ENCODE measurements at regions not wholly inside any gene's neighbourhood (a gene's known extent, or its start where the extent isn't known, plus 50 kb on each side); places are given as distances from the start of the nearest gene placed in this dataset.

DNA sequence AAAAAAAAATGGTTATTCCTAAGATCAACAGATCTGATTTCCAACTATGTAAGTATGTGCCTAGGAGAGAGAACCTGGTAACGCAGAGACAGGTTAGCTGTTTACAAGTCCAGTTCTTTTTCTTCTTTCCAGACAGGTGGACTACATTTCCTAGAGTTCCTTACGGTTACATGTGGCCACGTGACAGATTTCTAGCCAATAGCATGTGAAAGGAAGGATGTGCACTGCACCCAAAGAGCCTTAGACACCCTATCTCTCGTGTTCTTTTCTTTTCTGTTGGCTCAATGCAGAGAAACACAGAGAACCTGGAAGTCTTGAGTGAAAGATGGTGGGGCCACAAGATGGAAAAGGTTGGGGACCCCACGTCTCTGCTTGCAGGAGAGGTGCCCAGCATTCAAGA, 375.9 kb downstream of the TNS1 start:
- Mint-ChIP-seq H3K4me3 (ENCODE audit: unreplicated experiment) (no peak overlapping the region), H3K4me1 (ENCODE audit: low read depth, unreplicated experiment) (peaks cover 29% of the 10 kb centered on the region), H3K36me3 (ENCODE audit: low read depth, unreplicated experiment) (peaks cover 2% of the 10 kb centered on the region), H3K27ac (ENCODE audit: unreplicated experiment) (no peak overlapping the region), H3K27me3 (ENCODE audit: low read depth, unreplicated experiment) (peaks cover 15% of the 10 kb centered on the region), H3K9me3 (ENCODE audit: unreplicated experiment) (peaks cover 7% of the 10 kb centered on the region)
- Histone ChIP-seq H3K27ac (ENCODE audit: low read depth, low read length) (no peak overlapping the region), H3K27me3 (ENCODE audit: insufficient read depth, low read length) (peaks cover 2% of the 10 kb centered on the region), H3K79me2 (ENCODE audit: insufficient read depth, low read length) (no peaks in the 10 kb centered on the region), H3K9ac (ENCODE audit: low read length) (no peak overlapping the region), H3K4me2 (ENCODE audit: low read length) (no peak overlapping the region), H2AFZ (ENCODE audit: low read depth, low read length) (no peak overlapping the region), H3K9me3 (ENCODE audit: insufficient read depth, low read depth, low read length) (no peaks in the 10 kb centered on the region), H3K4me1 (ENCODE audit: insufficient read depth, low read length) (peaks cover 12% of the 10 kb centered on the region), H3K36me3 (ENCODE audit: insufficient read depth, low read length) (no peaks in the 10 kb centered on the region), H4K20me1 (ENCODE audit: insufficient read depth, low read length) (no peaks in the 10 kb centered on the region), H3K4me3 (ENCODE audit: insufficient read depth, low read depth, low read length) (no peak overlapping the region)
- TF ChIP-seq, protein P1, sequence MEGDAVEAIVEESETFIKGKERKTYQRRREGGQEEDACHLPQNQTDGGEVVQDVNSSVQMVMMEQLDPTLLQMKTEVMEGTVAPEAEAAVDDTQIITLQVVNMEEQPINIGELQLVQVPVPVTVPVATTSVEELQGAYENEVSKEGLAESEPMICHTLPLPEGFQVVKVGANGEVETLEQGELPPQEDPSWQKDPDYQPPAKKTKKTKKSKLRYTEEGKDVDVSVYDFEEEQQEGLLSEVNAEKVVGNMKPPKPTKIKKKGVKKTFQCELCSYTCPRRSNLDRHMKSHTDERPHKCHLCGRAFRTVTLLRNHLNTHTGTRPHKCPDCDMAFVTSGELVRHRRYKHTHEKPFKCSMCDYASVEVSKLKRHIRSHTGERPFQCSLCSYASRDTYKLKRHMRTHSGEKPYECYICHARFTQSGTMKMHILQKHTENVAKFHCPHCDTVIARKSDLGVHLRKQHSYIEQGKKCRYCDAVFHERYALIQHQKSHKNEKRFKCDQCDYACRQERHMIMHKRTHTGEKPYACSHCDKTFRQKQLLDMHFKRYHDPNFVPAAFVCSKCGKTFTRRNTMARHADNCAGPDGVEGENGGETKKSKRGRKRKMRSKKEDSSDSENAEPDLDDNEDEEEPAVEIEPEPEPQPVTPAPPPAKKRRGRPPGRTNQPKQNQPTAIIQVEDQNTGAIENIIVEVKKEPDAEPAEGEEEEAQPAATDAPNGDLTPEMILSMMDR (IDR thresholded peaks at IDR 0.05; ENCODE audit: insufficient read depth, low read depth, low read length): no peak
- TF ChIP-seq EZH2 (IDR thresholded peaks at IDR 0.05; ENCODE audit: insufficient read depth, low read length): no peak
- no peak for DNase-seq (ENCODE audit: low read depth)
- FAIRE-seq: no peak

DNA sequence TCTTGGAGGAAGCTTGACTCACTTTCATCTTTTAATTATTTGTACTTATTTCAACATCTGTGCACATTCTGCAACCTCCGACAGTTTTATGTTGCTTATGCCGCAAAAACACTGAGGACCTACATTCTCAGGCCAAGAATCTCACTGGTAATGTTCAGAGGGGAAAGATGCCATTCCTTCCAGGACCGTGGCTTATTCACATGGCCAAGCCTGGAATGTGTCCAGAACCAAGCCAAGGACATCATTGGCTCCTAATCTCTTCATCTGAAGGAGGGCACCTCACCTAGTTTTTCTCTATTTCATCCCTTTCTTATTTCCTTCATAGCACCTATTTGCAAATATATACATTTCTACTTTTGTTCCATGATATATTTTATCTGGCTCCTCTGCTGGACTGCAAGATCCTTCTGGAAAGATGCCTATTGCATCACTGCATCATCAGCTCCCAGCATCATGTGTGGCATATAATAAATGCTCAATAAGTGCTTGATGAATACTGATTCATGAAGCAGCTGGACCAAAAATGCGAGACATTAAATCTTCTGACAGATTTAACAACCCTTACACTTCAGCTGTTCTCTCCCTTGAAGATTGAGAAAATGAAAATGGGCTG, 377.1 kb downstream of the TNS1 start:
- Mint-ChIP-seq H3K4me3 (ENCODE audit: unreplicated experiment) (no peak overlapping the region), H3K36me3 (ENCODE audit: low read depth, unreplicated experiment) (peaks cover 2% of the 10 kb centered on the region), H3K27me3 (ENCODE audit: low read depth, unreplicated experiment) (peaks cover 10% of the 10 kb centered on the region), H3K27ac (ENCODE audit: unreplicated experiment) (no peak overlapping the region), H3K9me3 (ENCODE audit: unreplicated experiment) (peaks cover 7% of the 10 kb centered on the region), H3K4me1 (ENCODE audit: low read depth, unreplicated experiment) (peaks cover 42% of the 10 kb centered on the region)
- no peak overlapping the region for H2AFZ ChIP-seq (ENCODE audit: low read depth, low read length)
- peaks cover 16% of the 10 kb centered on the region for H3K4me1 ChIP-seq (ENCODE audit: insufficient read depth, low read length)
- H3K4me2 ChIP-seq (ENCODE audit: low read length): no peak overlapping the region
- H3K27me3 ChIP-seq (ENCODE audit: insufficient read depth, low read length): no peaks in the 10 kb centered on the region
- no peak overlapping the region for H3K27ac ChIP-seq (ENCODE audit: low read depth, low read length)
- DNase-seq (ENCODE audit: low read depth) (peak; percentile 12), FAIRE-seq (no peak)
- no peaks in the 10 kb centered on the region for H3K9me3 ChIP-seq (ENCODE audit: insufficient read depth, low read depth, low read length)
- no peak for TF ChIP-seq EZH2 (IDR thresholded peaks at IDR 0.05; ENCODE audit: insufficient read depth, low read length)
- TF ChIP-seq, protein P1 (IDR thresholded peaks at IDR 0.05; ENCODE audit: insufficient read depth, low read depth, low read length): no peak
- H3K9ac ChIP-seq (ENCODE audit: low read length): no peak overlapping the region
- H3K36me3 ChIP-seq (ENCODE audit: insufficient read depth, low read length): no peaks in the 10 kb centered on the region
- no peaks in the 10 kb centered on the region for H4K20me1 ChIP-seq (ENCODE audit: insufficient read depth, low read length)
- H3K4me3 ChIP-seq (ENCODE audit: insufficient read depth, low read depth, low read length): no peak overlapping the region
- H3K79me2 ChIP-seq (ENCODE audit: insufficient read depth, low read length): no peaks in the 10 kb centered on the region

DNA sequence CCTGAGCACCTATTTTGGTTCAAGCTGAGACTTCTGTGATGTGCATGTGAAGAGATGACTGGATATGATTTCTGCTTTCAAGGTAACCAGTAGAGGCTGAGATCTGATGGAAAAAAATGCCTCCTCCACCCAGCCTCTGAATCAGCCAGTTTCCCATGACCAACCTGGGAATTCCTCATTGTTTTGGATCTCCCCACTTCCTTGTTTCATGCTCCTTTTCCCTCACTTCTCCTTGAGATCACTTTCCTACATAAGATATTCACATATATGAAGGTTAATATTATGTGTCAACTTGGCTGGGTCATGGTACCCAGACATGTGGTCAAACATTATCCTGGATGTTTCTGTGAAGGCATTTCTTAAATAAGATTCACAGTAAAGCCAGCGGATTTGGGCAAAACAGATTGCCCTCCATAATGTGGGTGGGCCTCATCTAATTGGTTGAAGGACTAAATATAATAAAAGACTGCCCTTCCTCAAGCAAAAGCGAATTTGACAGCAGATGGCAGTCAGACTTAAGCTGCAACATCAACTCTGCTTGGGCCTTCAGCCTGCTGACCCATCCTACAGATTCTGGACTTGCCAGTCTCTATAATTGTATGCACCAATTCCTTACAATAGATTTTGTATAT, 379.4 kb downstream of the TNS1 start:
- no peak for FAIRE-seq
- H2AFZ ChIP-seq (ENCODE audit: low read depth, low read length): no peak overlapping the region
- Mint-ChIP-seq H3K9me3 (ENCODE audit: unreplicated experiment) (peaks cover 1% of the 10 kb centered on the region), H3K27ac (ENCODE audit: unreplicated experiment) (peak overlapping the region; percentile 94), H3K4me1 (ENCODE audit: low read depth, unreplicated experiment) (peaks cover 49% of the 10 kb centered on the region), H3K4me3 (ENCODE audit: unreplicated experiment) (no peak overlapping the region), H3K36me3 (ENCODE audit: low read depth, unreplicated experiment) (peaks cover 2% of the 10 kb centered on the region), H3K27me3 (ENCODE audit: low read depth, unreplicated experiment) (no peaks in the 10 kb centered on the region)
- no peak for TF ChIP-seq EZH2 (IDR thresholded peaks at IDR 0.05; ENCODE audit: insufficient read depth, low read length)
- TF ChIP-seq, protein P1 (IDR thresholded peaks at IDR 0.05; ENCODE audit: insufficient read depth, low read depth, low read length): no peak
- no peak for DNase-seq (ENCODE audit: low read depth)
- peaks cover 16% of the 10 kb centered on the region for H3K4me1 ChIP-seq (ENCODE audit: insufficient read depth, low read length)
- no peak overlapping the region for H3K9ac ChIP-seq (ENCODE audit: low read length)
- H3K79me2 ChIP-seq (ENCODE audit: insufficient read depth, low read length): no peaks in the 10 kb centered on the region
- no peak overlapping the region for H3K27ac ChIP-seq (ENCODE audit: low read depth, low read length)
- H3K4me2 ChIP-seq (ENCODE audit: low read length): no peak overlapping the region
- H3K9me3 ChIP-seq (ENCODE audit: insufficient read depth, low read depth, low read length): no peaks in the 10 kb centered on the region
- no peak overlapping the region for H3K4me3 ChIP-seq (ENCODE audit: insufficient read depth, low read depth, low read length)
- no peaks in the 10 kb centered on the region for H3K27me3 ChIP-seq (ENCODE audit: insufficient read depth, low read length)
- H4K20me1 ChIP-seq (ENCODE audit: insufficient read depth, low read length): no peaks in the 10 kb centered on the region
- H3K36me3 ChIP-seq (ENCODE audit: insufficient read depth, low read length): no peaks in the 10 kb centered on the region
